Neural crest cell (in vitro differentiated cells): ENCODE measurements at regions not wholly inside any gene's neighbourhood (a gene's known extent, or its start where the extent isn't known, plus 50 kb on each side); places are given as distances from the start of the nearest gene placed in this dataset.
"Not testable (repeated sequence)": the region's sequence is repeated elsewhere in the genome, so short reads cannot be mapped to it uniquely, and the experiment has no call there.

ENCODE experiments used
- DNase-seq: peaks from one replicate; pipeline ENCODE4 v3.0.0; 2021; ENCODE audit warnings: low read depth, mixed read lengths, low spot score
- H3K27ac Mint-ChIP-seq: one replicate; pipeline ENCODE4 v1.8.0; 2021; ENCODE audit warnings: mild to moderate bottlenecking, mixed read lengths; ENCODE audit not compliant: unreplicated experiment
- H3K27me3 Mint-ChIP-seq: 2 replicates; pipeline ENCODE4 v1.8.0; 2021; ENCODE audit warnings: low read depth, mild to moderate bottlenecking, mixed read lengths
- H3K36me3 Mint-ChIP-seq: 2 replicates; pipeline ENCODE4 v1.8.0; 2021; ENCODE audit warnings: low read depth, mild to moderate bottlenecking, mixed read lengths
- H3K4me1 Mint-ChIP-seq: 2 replicates; pipeline ENCODE4 v1.8.0; 2021; ENCODE audit warnings: mixed read lengths
- H3K4me3 Mint-ChIP-seq: one replicate; pipeline ENCODE4 v1.8.0; 2021; ENCODE audit warnings: mild to moderate bottlenecking, mixed read lengths
- H3K9me3 Mint-ChIP-seq: 2 replicates; pipeline ENCODE4 v1.8.0; 2021; ENCODE audit warnings: mixed read lengths
- CTCF ChIP-seq: fragments of 200-600 bp; sonication (generic); conservative IDR thresholded peaks from 2 replicates; pipeline ENCODE4 v1.5.0; 2021; ENCODE audit warnings: antibody characterized with exemption, mild to moderate bottlenecking

GRCh38 chr9:110130791-110131416 is 77.1 kb downstream of the C9orf152 start:
- Mint-ChIP-seq H3K4me1 (peaks cover 73% of the 10 kb centered on the region), H3K4me3 (no peak overlapping the region), H3K9me3 (no peaks in the 10 kb centered on the region), H3K27me3 (no peaks in the 10 kb centered on the region), H3K36me3 (peaks cover 3% of the 10 kb centered on the region), H3K27ac (peak overlapping the region; percentile 61)
- no peak for DNase-seq
- no peak for TF ChIP-seq CTCF

- H3K36me3 Mint-ChIP-seq: peaks cover 8% of the 10 kb centered on the region
- DNase-seq: no peak
- no peak overlapping the region for H3K27ac Mint-ChIP-seq
- no peak overlapping the region for H3K4me3 Mint-ChIP-seq
- H3K27me3 Mint-ChIP-seq: no peaks in the 10 kb centered on the region
- TF ChIP-seq CTCF: no peak
- no peaks in the 10 kb centered on the region for H3K9me3 Mint-ChIP-seq
- H3K4me1 Mint-ChIP-seq: peaks cover 67% of the 10 kb centered on the region
These were observed 76.5 kb downstream of the C9orf152 start for GRCh38 chr9:110131499-110131898.

- H3K9me3 Mint-ChIP-seq, H3K27me3 Mint-ChIP-seq, H3K27ac Mint-ChIP-seq, H3K4me3 Mint-ChIP-seq, DNase-seq: not testable (repeated sequence)
- peaks cover 57% of the 10 kb centered on the region for H3K4me1 Mint-ChIP-seq
- H3K36me3 Mint-ChIP-seq: peaks cover 14% of the 10 kb centered on the region
These were observed 75.4 kb downstream of the C9orf152 start for GRCh38 chr9:110132531-110132930.

- Mint-ChIP-seq H3K4me1 (peaks cover 51% of the 10 kb centered on the region), H3K9me3 (no peaks in the 10 kb centered on the region), H3K27ac (no peak overlapping the region), H3K27me3 (no peaks in the 10 kb centered on the region), H3K36me3 (peaks cover 15% of the 10 kb centered on the region), H3K4me3 (no peak overlapping the region)
- TF ChIP-seq CTCF: no peak
- DNase-seq: no peak
These were observed 74.9 kb downstream of the C9orf152 start for GRCh38 chr9:110133059-110133458.

- TF ChIP-seq CTCF: no peak
- no peak overlapping the region for H3K27ac Mint-ChIP-seq
- H3K36me3 Mint-ChIP-seq: peaks cover 17% of the 10 kb centered on the region
- H3K27me3 Mint-ChIP-seq: no peaks in the 10 kb centered on the region
- DNase-seq: no peak
- H3K9me3 Mint-ChIP-seq: no peaks in the 10 kb centered on the region
- H3K4me1 Mint-ChIP-seq: peaks cover 45% of the 10 kb centered on the region
- no peak overlapping the region for H3K4me3 Mint-ChIP-seq
These were observed 74.2 kb downstream of the C9orf152 start for GRCh38 chr9:110133608-110134210.

- no peak for TF ChIP-seq CTCF
- H3K36me3 Mint-ChIP-seq: peaks cover 26% of the 10 kb centered on the region
- no peaks in the 10 kb centered on the region for H3K27me3 Mint-ChIP-seq
- H3K4me1 Mint-ChIP-seq: peaks cover 31% of the 10 kb centered on the region
- H3K27ac Mint-ChIP-seq: no peak overlapping the region
- no peak for DNase-seq
- no peak overlapping the region for H3K4me3 Mint-ChIP-seq
- no peaks in the 10 kb centered on the region for H3K9me3 Mint-ChIP-seq
These were observed 72.1 kb downstream of the C9orf152 start for GRCh38 chr9:110135846-110136245.
